SKM-1 (cell line): ENCODE measurements at regions not wholly inside any gene's neighbourhood (a gene's known extent, or its start where the extent isn't known, plus 50 kb on each side); places are given as distances from the start of the nearest gene placed in this dataset.
"Not testable (repeated sequence)": the region's sequence is repeated elsewhere in the genome, so short reads cannot be mapped to it uniquely, and the experiment has no call there.

Experiments
- DNase-seq: peaks from one replicate; lab custom pipeline; 2025; ENCODE audit not compliant: unreplicated experiment; lab: John Stamatoyannopoulos, UW

DNA sequence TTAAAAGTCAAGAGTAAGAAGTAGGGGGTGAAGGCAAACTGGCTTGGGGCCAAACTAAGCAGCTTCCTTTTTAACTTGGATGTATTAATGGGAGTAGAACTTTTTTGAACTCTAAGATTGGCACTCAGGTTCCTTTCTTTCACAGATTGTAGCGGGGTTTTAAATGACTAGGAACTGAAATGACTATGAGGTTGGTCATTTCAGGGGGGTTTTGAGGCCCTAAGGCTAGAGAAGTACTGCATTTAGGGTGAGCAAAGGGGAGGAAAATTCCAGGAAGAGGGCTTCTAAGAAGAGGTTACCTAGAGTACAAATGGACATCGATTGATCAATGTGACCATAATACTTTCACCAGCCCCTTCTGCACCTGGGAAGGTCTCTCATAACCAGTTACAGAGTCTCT is 381.8 kb downstream of the MLLT3 start:
- DNase-seq = no peak

DNA sequence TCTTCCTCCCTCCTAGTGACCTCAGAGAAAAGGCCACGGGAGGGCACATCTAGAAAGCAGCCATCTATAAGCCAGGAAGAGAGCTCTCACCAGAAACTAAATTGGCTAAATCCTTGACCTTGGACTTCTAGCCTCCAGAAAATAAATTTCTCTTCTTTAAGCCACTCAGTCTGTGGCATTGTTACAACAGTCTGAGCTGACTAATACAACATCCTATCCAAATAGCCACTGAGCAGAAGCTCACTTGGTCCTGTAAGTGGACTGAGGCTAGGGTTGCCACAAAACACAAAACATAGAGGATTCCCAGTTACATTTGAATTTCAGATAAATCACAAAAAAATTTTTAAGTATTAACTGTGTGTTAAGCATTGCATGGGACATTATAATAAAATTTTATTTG is 383.4 kb downstream of the MLLT3 start:
- no peak for DNase-seq

DNA sequence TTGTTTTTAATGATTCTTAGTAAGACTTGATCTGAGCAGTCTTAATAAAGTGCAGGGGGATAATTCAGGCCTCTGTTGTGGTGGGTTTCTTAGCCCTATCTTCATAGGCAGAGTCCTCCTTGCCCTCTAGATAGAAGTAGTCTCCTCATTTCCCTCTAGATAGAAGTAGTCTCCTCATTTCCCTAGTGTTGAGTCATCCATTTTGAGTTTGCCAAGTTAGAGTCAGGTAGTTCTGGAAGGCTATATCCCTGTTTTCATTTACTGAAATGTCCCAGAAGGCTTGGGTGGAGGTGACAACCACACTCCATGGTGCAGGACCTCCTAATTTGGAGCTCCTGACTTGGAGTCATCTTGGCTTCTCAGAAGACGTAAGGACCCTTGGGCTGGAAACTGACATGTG is 384.6 kb downstream of the MLLT3 start:
- DNase-seq = no peak

DNA sequence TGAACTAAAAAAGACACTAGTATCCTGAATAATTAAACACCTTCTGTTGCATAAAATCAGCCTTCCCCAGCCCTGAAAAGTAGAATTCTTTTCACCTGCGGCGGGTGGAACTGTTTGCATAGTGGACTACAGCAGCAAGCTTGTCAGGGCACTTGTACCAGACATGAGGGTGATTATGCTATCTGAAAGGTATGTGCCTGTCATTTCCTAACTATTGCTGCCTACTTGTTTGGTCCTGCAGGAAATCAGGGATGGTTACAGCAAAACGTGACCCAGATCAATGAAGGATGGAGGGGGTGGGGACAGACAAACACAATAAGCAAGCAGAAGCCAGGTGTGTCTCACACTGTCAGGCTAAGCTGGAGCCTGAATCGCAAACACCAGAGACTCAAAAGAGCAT is 385.6 kb downstream of the MLLT3 start:
- DNase-seq = no peak

DNA sequence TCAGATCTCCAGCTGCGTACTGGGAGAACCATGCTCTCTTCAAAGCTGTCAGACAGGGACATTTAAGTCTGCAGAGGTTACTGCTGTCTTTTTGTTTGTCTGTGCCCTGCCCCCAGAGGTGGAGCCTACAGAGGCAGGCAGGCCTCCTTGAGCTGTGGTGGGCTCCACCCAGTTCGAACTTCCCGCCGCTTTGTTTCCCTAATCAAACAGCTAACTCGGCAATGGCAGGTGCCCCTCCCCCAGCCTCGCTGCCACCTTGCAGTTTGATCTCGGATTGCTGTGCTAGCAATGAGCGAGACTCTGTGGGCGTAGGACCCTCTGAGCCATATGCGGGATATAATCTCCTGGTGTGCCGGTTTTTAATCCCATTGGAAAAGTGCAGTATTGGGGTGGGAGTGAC is 387.1 kb downstream of the MLLT3 start:
- DNase-seq = not testable (repeated sequence)

DNA sequence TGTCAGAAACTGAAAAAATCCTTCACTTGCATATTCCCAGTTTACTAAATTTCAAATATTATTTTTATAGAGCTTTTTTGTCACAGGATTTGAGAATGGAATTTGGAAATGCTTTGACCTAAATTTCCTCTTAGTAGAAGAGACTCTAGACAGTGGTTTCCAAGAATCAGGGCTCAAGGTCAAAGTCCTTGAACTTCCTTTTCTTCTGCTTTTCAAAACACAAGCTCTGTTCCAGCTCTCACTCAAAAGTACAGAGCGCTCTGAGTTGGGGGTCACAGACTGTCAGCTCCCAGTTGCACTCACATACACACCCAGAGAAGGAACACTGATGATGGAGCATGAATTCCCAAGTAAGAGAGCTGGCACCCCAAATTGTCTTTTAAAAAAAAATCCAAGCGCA is 394.2 kb downstream of the MLLT3 start:
- DNase-seq = no peak

DNA sequence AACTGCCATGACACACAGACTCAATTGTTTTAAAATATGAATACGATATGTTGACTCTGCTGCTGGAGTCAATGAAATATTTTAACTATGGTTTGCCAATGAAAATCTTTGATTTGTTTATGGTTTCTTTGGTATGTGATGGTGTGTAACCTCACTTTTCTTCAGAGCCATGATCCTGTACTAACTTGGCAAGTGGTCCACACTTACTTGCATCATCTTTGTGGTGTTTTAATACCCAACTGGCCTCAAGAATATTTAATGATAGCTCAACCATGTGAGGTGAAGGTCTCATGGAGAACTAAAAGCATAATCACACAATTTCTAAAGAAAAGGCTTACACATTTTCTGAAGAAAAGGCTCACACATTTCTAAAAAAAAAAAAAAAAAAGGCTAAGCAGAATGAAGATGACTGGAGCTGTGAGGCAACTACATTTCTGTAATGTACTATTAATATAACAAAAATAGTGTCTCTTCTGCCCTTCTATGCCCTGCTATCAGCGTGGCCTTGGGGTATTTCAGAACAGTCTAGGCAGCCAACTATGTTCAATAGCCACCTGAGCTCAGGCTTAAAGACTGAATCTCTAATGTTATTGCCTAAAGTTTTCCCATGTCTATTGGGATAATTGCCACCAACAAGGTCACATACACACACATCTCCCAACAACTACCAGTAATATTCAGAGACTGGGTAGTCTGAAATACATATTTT is 395.0 kb downstream of the MLLT3 start:
- no peak for DNase-seq

DNA sequence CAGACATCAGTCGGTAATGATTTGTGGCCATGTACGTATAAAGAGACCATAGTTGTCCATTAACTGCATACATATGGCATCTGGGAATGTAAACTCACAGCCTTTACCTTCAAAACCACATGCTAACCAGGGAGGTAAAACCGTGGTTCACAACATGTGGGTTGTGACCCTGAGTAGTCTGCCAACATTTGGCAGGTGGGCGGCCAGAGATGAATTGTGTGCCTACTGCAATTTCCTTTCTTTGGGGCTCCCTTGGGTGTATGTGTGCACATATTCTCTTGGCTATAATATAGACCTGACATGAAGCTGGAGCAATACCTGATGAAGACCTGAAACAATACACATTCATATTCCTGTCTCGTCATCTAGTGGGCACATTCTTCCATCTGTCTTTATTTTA is 396.0 kb downstream of the MLLT3 start:
- no peak for DNase-seq

DNA sequence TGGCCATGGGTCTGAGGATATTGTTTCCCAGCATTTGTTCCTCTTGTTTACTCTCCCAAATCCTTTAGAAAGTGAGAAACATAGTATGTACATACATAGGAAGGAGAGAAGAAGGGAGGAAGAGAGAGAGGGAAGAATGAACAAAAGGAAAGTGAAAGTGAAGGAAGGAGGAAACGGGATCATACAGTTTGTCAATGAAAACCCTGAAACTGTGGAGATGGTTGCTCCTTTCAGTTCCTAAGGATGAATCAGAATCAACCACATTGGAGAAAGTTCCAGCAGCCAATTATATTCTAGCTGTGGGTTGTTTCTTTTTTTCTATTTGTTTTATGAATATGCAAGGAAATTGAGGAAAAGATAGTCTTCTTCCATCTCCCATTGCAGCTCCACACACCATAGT is 396.5 kb downstream of the MLLT3 start:
- DNase-seq = no peak

DNA sequence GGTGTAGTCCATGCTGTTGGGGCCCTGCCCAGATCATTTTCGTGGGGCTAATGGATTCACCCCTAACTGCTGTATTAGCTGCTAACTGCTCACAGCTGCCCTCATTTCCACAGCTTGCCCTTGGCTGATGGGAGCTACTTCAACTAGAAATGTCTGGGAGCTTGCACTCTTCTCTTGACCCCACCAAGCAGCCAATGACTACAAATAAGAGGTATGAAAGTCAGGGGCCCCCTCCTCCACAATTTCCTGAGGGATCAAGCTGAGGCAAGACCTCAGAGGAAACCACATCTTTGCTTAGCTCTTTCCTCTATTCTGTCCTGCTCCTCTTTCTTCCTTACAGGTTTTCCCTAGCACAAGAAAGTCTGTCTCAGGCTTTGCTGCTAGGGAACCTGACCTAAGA is 397.5 kb downstream of the MLLT3 start:
- no peak for DNase-seq

DNA sequence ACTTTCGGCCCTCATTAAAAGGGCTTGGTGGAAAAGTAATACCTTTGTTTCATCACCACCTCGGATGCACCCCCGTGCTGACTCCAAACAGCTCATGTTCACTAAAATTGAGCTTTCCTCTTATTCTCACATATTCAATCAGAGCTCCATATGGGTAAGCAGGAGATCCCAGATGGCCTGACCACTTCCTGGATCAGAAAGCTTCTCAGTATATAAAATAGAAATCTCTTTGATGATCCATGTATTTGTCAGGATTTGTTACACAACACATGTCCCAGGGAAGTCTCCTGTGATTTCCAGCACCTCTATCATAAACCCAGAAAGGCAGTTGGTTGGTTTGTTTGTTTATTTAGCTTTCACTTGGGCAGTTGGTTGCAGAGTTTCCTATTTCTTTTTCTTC is 402.0 kb downstream of the MLLT3 start:
- no peak for DNase-seq

GRCh38 chr9:20219437-20219836 is 402.9 kb downstream of the MLLT3 start:
- DNase-seq = no peak

DNA sequence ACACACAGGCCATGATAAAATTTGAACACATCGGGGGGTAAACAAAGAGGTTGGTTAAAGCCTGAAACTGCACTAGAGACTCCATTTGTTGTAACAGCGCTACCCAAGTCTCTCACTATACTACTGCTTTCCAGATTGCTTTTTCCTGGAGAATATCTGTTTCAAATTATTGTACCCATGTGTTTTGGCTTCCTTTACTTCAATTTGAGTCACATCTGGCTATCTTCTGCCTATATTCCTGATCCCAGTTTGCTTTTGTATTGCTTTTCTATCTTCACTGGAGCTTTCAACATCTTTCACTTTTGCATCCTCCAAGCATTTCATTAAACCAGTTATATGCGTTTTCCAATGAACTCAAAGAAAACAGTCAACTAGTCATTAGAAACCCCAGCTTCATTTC is 404.7 kb downstream of the MLLT3 start:
- DNase-seq = no peak

- DNase-seq = no peak
Observed at GRCh38 chr9:20216438-20216837, 405.9 kb downstream of the MLLT3 start.

DNA sequence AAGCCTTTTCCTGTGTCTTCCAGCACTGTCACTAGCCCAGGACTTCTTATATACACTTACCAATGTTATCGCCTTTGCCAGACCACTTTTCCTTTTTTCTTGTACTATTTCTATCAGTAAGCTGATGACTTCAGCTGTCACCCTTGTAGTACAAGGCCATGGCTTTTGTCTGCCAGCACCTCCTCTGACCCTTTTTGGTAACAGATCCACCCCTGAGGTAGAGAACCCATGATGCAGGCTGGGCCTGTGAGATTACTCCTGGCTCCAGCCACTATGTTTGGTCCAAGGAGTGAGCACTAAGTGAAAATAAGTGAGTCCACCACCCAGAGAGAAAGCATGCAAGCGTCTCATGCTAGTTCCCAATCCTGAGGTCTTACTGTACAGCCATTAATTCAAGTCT is 406.7 kb downstream of the MLLT3 start:
- DNase-seq = no peak

DNA sequence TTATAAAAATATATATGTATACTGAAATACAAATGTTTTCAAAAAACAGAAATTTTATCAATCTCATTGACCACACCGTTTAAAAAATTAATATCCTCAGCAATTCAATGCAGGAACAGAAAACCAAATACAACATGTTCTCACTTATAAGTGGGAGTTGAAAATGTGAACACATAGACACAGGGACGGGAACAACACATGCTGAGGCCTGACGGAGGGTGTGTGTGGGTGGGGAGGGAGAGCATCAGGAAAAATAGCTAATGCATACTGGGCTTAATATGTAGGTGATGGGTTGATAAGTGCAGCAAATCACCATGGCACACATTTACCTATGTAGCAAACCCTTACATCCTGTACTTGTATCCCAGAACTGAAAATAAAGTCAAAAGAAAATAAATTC is 409.5 kb downstream of the MLLT3 start:
- DNase-seq = no peak

GRCh38 chr9:20209391-20210340 is 412.6 kb downstream of the MLLT3 start:
- no peak for DNase-seq

DNA sequence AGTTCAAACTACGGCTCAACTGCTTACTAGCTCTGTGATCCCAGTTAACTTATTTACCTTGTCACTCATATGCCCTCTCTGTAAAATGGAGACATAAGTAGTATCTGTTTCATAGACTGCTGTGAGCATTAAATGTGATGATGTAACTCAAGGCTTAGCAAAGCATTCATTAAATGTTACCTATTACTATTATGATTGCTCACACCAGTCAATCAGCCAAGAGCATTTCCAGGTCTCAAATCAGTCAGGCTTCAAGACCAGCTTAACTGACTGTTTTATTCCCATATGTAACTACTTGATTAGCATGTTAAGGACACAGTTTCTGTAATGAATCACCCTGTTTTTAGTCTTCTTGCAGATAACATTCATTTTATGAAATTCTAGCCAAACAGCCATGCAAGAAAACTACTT is 413.3 kb downstream of the MLLT3 start:
- no peak for DNase-seq

GRCh38 chr9:20208226-20208625 is 414.1 kb downstream of the MLLT3 start:
- DNase-seq = no peak

GRCh38 chr9:20207176-20207575 is 415.1 kb downstream of the MLLT3 start:
- DNase-seq = no peak

- DNase-seq = no peak
Observed at GRCh38 chr9:20205821-20206220, 416.5 kb downstream of the MLLT3 start.

DNA sequence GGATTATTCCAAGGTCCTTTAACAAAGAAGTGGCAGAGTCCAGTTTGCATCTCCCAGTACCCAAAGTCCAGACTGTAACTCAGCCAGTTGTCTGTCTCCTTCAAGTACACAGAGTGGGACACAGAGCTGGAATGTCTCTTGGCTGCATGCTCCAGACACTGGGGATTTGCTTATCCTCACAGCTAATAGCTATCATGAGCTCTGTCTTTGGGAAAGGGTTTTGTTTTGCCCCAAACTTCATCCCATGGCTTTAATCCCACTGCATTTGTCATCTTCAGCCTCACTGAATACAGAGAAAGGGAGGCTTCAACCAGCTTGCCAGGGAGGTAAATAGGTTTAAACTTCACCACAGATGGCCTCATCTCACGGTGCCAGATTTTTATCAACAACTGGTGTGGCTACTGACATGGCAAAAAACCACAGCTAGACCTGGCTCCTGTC is 412.2 kb upstream of the SLC24A2 start:
- DNase-seq = no peak
